Testis (tissue), 2 donors: ENCODE measurements at regions not wholly inside any gene's neighbourhood (a gene's known extent, or its start where the extent isn't known, plus 50 kb on each side); places are given as distances from the start of the nearest gene placed in this dataset.

Source experiments
- POLR2A ChIP-seq: fragments of 450-650 bp; IDR thresholded peaks from one replicate; pipeline ENCODE4 v1.6.1; 2017; ENCODE audit warnings: antibody characterized with exemption, mild to moderate bottlenecking, moderate library complexity
- TF ChIP-seq, protein P1 (sequence below), 3 experiments: fragments of 450-650 bp in 2 of 3; fragments of 200-600 bp in 1 of 3; sonication (generic) in 1 of 3; IDR thresholded peaks; one replicate each; pipeline ENCODE4 v1.5.1; 2016 to 2019; ENCODE audit warnings: antibody characterized with exemption in 3 of 3, mild to moderate bottlenecking in 2 of 3, moderate library complexity in 1 of 3

DNA sequence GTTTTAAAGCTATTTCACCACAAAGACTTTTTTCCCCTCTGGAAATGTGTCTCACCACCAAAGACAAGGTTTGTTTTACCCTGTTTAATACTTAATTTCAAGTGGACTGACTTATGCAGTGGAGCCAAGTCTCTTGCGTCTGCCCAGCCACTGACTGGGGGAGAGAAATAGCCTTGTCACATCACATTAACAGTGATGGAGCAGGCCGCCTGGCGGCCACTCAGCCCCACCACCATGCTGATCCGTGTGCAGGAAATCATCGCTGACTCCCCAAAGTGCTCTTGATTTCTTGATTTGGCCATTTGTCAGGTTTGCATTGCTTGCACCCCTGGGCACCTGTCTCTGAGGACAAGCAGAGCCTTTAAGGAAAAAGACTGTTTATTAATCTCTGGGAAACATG lies 334.1 kb downstream of the GLRX3 start:
- TF ChIP-seq, protein P1, sequence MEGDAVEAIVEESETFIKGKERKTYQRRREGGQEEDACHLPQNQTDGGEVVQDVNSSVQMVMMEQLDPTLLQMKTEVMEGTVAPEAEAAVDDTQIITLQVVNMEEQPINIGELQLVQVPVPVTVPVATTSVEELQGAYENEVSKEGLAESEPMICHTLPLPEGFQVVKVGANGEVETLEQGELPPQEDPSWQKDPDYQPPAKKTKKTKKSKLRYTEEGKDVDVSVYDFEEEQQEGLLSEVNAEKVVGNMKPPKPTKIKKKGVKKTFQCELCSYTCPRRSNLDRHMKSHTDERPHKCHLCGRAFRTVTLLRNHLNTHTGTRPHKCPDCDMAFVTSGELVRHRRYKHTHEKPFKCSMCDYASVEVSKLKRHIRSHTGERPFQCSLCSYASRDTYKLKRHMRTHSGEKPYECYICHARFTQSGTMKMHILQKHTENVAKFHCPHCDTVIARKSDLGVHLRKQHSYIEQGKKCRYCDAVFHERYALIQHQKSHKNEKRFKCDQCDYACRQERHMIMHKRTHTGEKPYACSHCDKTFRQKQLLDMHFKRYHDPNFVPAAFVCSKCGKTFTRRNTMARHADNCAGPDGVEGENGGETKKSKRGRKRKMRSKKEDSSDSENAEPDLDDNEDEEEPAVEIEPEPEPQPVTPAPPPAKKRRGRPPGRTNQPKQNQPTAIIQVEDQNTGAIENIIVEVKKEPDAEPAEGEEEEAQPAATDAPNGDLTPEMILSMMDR (IDR thresholded peaks at IDR 0.05), result no peak
- no peak for TF ChIP-seq POLR2A
